Loucy (cell line): ENCODE measurements at regions not wholly inside any gene's neighbourhood (a gene's known extent, or its start where the extent isn't known, plus 50 kb on each side); places are given as distances from the start of the nearest gene placed in this dataset.

Source experiments
- EZH2phosphoT487 ChIP-seq: fragments of 200-600 bp; IDR thresholded peaks from 2 replicates; pipeline ENCODE4 v1.6.1; 2018; ENCODE audit warnings: antibody characterized with exemption, mild to moderate bottlenecking, moderate library complexity, borderline replicate concordance
- TF ChIP-seq, protein P1 (sequence below): fragments of 200-600 bp; sonication (generic); conservative IDR thresholded peaks from 2 replicates; pipeline ENCODE4 v1.5.1; 2014; ENCODE audit warnings: mild to moderate bottlenecking, antibody characterized with exemption, low read length

DNA sequence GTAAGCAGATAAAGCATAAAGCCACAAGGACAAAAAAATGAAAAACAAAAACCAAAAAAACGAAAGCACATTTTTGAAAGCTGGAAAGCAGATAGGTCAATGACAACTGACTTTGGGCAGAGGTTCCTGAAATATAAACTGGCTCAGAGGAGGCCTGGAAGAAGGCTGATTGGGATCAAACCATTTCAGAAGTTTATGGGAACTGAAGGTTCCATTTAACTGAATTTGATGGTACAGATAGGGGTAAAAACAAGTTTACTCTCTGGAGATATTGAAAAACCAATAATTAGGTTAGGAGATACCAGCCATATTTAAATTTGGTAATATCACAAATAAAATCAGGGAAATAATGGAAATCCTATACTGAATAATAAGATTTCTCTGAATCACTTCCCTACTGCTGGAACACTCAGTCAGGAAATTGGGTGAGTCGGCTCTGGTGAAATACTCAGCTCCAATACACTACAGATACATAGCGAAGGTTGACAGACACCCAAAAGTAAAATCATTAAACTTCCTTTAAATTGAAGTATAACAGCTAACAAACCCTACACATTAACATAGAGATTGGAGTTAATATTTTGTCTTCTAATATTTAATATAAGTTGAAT, 1584.3 kb downstream of the STIM2 start:
- TF ChIP-seq, protein P1, sequence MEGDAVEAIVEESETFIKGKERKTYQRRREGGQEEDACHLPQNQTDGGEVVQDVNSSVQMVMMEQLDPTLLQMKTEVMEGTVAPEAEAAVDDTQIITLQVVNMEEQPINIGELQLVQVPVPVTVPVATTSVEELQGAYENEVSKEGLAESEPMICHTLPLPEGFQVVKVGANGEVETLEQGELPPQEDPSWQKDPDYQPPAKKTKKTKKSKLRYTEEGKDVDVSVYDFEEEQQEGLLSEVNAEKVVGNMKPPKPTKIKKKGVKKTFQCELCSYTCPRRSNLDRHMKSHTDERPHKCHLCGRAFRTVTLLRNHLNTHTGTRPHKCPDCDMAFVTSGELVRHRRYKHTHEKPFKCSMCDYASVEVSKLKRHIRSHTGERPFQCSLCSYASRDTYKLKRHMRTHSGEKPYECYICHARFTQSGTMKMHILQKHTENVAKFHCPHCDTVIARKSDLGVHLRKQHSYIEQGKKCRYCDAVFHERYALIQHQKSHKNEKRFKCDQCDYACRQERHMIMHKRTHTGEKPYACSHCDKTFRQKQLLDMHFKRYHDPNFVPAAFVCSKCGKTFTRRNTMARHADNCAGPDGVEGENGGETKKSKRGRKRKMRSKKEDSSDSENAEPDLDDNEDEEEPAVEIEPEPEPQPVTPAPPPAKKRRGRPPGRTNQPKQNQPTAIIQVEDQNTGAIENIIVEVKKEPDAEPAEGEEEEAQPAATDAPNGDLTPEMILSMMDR = no peak
- TF ChIP-seq EZH2phosphoT487 = no peak
